Tibial artery (tissue), 4 donors: ENCODE measurements at regions not wholly inside any gene's neighbourhood (a gene's known extent, or its start where the extent isn't known, plus 50 kb on each side); places are given as distances from the start of the nearest gene placed in this dataset.

ENCODE experiments used
- DNase-seq, 2 donors: peaks; one replicate each; pipeline ENCODE4 v3.0.0-alpha.2; 2019
- H3K27ac ChIP-seq, 2 donors: fragments of 200-600 bp; sonication (generic) in 1 of 2; 1 replicate in 1 of 2; 2 replicates in 1 of 2; pipeline ENCODE4 v1.5.1; 2018 to 2019; ENCODE audit warnings: mild to moderate bottlenecking in 1 of 2
- H3K27me3 ChIP-seq, 2 donors: fragments of 200-600 bp; sonication (generic) in 1 of 2; one replicate each; pipeline versions ENCODE4 v1.5.1 to v1.6.0; 2016 to 2019
- H3K36me3 ChIP-seq, 3 donors: fragments of 200-600 bp; sonication (generic) in 2 of 3; one replicate each; pipeline ENCODE4 v1.5.1; 2016 to 2019; ENCODE audit warnings: mild to moderate bottlenecking in 2 of 3
- H3K4me1 ChIP-seq, 4 donors: fragments of 200-600 bp; sonication (generic) in 2 of 4; 1 replicate in 3 of 4; 2 replicates in 1 of 4; pipeline ENCODE4 v1.5.1; 2016 to 2019
- H3K4me3 ChIP-seq, 2 donors: fragments of 200-600 bp; sonication (generic) in 1 of 2; 1 replicate in 1 of 2; 2 replicates in 1 of 2; pipeline ENCODE4 v1.5.1; 2018 to 2019; ENCODE audit warnings: mild to moderate bottlenecking in 2 of 2
- H3K9me3 ChIP-seq, 3 donors: fragments of 200-600 bp; sonication (generic) in 1 of 3; one replicate each; pipeline ENCODE4 v1.5.1; 2016 to 2019
- intact Hi-C: fragments of 100-400 bp; cut with DNase I; formaldehyde crosslinking; loops from one replicate; pipeline ENCODE4 v1.15.0; 2023; ENCODE audit warnings: low total_unique reads
- TF ChIP-seq, protein P1 (sequence below), 2 experiments: fragments of 200-600 bp in 1 of 2; fragments of 450-650 bp in 1 of 2; IDR thresholded peaks; one replicate each; pipeline ENCODE4 v1.5.1; 2017 to 2019; ENCODE audit warnings: antibody characterized with exemption in 2 of 2, mild to moderate bottlenecking in 1 of 2, moderate library complexity in 1 of 2

GRCh38 chr2:235324324-235324723, 169.5 kb upstream of the AGAP1 start:
- no peak for DNase-seq
- intact Hi-C loops: no loop called here

DNA sequence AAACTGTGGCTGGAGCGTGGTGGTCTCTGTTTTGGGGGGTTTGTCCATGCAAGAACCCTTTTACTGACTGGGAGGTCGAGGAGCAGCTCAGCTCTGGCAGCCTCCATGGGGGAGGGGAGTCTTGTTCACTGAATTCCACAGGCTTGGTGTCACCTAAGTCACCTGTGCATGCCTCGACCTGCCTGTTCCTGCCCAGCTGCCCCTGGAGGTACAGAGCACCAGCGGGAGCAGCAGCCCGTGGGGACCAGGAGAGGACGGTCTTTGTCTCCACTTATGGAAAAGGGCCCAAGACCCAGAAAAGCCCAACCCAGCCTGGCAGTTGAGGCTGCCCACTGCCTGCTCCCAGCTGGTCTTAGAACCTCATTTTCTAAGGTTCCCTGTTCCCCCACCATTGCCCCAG, 168.7 kb upstream of the AGAP1 start:
- TF ChIP-seq, protein P1, sequence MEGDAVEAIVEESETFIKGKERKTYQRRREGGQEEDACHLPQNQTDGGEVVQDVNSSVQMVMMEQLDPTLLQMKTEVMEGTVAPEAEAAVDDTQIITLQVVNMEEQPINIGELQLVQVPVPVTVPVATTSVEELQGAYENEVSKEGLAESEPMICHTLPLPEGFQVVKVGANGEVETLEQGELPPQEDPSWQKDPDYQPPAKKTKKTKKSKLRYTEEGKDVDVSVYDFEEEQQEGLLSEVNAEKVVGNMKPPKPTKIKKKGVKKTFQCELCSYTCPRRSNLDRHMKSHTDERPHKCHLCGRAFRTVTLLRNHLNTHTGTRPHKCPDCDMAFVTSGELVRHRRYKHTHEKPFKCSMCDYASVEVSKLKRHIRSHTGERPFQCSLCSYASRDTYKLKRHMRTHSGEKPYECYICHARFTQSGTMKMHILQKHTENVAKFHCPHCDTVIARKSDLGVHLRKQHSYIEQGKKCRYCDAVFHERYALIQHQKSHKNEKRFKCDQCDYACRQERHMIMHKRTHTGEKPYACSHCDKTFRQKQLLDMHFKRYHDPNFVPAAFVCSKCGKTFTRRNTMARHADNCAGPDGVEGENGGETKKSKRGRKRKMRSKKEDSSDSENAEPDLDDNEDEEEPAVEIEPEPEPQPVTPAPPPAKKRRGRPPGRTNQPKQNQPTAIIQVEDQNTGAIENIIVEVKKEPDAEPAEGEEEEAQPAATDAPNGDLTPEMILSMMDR (IDR thresholded peaks at IDR 0.05): no peak
- DNase-seq: no peak
- Histone ChIP-seq H3K36me3 (no peaks in the 10 kb centered on the region), H3K27ac (no peak overlapping the region), H3K4me1 (no peaks in the 10 kb centered on the region), H3K9me3 (no peaks in the 10 kb centered on the region), H3K27me3 (peaks cover 0 to 22% of the 10 kb centered on the region in 2 donors), H3K4me3 (no peak overlapping the region)
- intact Hi-C loops: no loop called here

More at GRCh38 chr2:235324324-235324723, 169.5 kb upstream of the AGAP1 start:
- TF ChIP-seq, protein P1 (IDR thresholded peaks at IDR 0.05): no peak
- Histone ChIP-seq H3K4me3 (no peak overlapping the region), H3K4me1 (no peaks in the 10 kb centered on the region), H3K27ac (no peak overlapping the region), H3K36me3 (no peaks in the 10 kb centered on the region), H3K27me3 (peaks cover 0 to 22% of the 10 kb centered on the region in 2 donors), H3K9me3 (no peaks in the 10 kb centered on the region)

DNA sequence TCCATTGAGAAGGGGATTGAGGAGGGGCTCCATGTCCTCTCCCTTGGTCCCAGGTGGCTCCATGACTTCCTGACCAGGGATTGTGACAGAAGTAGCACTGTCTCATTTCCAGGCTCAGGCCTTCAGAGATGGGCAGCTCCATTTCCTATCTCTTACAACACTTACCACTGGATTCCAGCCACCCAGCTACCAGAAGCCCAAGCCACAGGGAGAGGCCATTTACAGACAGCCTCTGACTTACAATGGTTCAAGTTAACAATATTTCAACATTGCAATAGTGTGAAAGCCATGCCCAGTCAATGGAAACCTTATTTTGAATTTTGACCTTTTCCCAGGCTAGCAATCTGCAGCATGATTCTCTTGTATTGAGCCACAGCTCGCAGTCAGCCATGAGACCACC, 164.9 kb upstream of the AGAP1 start:
- DNase-seq: no peak
- TF ChIP-seq, protein P1 (IDR thresholded peaks at IDR 0.05): no peak
- no peak overlapping the region for H3K4me3 ChIP-seq
- peaks cover 0 to 12% of the 10 kb centered on the region in 2 donors for H3K27me3 ChIP-seq
- intact Hi-C loops: no loop called here
- H3K36me3 ChIP-seq: no peaks in the 10 kb centered on the region
- H3K9me3 ChIP-seq: peaks cover 0 to 12% (median 4%) of the 10 kb centered on the region in 3 donors
- no peak overlapping the region for H3K27ac ChIP-seq
- no peaks in the 10 kb centered on the region for H3K4me1 ChIP-seq

DNA sequence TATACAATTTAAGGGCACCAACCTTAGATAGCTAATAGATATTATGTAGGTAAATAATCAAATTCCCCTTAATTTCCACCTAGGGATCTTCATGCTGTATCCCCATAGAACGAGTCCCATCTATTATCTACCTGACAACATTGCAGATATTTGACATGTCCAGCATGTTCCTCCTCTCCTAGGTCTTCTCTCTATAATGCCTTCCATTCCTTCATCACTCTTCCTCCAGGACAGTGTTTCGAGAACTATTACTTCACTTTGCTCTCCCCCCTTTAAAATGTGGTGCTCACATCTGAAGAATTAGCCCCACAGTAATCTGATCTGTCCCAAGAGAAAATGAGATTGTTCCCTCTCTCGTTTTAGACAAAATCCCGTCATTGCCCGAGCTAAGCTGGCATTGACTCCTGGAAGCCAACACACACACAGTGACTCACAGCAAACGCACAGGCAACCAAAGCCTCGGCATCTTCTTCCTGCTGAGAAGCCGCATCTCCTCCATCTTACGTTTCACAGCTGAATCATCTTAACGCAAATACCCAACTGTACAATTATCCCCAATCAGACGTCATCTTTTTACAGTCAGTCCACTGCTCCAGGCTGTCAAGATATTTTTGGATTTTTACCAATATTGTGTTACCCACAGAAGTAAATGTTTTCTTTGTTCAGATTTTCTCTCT, 162.9 kb upstream of the AGAP1 start:
- Histone ChIP-seq H3K9me3 (peaks cover 0 to 12% (median 4%) of the 10 kb centered on the region in 3 donors), H3K4me1 (no peaks in the 10 kb centered on the region), H3K4me3 (no peak overlapping the region), H3K36me3 (no peaks in the 10 kb centered on the region), H3K27me3 (peaks cover 0 to 10% of the 10 kb centered on the region in 2 donors), H3K27ac (no peak overlapping the region)
- no peak for DNase-seq
- intact Hi-C loops: no loop called here
- TF ChIP-seq, protein P1 (IDR thresholded peaks at IDR 0.05): no peak

DNA sequence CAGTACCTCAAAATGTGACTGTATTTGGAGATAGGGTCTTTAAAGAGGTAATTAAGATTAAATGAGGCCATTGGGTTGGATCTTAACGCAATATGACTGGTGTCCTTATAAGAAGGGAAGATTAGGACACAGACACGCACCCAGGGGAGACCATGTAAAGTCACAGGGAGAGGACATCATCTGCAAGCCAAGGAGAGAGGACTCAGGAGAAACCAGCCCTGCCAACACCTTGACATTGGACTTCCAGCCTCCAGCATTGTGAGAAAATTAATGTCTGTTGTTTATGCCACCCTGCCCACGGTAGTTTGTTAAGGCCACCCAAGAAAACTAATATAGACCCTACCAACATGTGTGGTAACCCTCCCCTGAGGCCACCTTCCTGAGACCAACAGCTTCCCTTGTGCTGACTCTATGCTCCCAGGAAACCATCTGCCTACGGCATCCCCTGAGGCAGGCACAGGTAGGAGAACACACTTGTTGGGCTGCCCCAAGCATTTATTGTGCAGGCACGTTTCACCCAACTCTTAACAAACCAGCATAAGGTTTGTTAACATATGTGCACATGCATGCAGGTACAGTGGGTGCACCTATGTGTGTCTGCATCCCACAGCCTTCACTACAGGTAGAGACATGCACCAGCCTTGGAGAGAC, 161.5 kb upstream of the AGAP1 start:
- no peaks in the 10 kb centered on the region for H3K36me3 ChIP-seq
- no peak for DNase-seq
- no peaks in the 10 kb centered on the region for H3K4me1 ChIP-seq
- TF ChIP-seq, protein P1 (IDR thresholded peaks at IDR 0.05): no peak
- intact Hi-C loops: no loop called here
- H3K27me3 ChIP-seq: peaks cover 0 to 8% of the 10 kb centered on the region in 2 donors
- H3K4me3 ChIP-seq: no peak overlapping the region
- H3K27ac ChIP-seq: no peak overlapping the region
- H3K9me3 ChIP-seq: peaks cover 0 to 12% (median 4%) of the 10 kb centered on the region in 3 donors
